Right kidney (tissue), 1 donor: ENCODE measurements at regions not wholly inside any gene's neighbourhood (a gene's known extent, or its start where the extent isn't known, plus 50 kb on each side); places are given as distances from the start of the nearest gene placed in this dataset.
"Not testable (repeated sequence)": the region's sequence is repeated elsewhere in the genome, so short reads cannot be mapped to it uniquely, and the experiment has no call there.

ENCODE experiments used
- DNase-seq: peaks from one replicate; pipeline ENCODE4 v3.0.0-alpha.2; 2016

GRCh38 chr2:62654876-62655359, 50.6 kb upstream of the EHBP1 start:
- DNase-seq = no peak

- no peak for DNase-seq
Observed at GRCh38 chr2:62654423-62654791, 51.1 kb upstream of the EHBP1 start.

- DNase-seq = no peak
Observed at GRCh38 chr2:62653582-62654422, 51.7 kb upstream of the EHBP1 start.

- not testable (repeated sequence) for DNase-seq
Observed at GRCh38 chr2:62649087-62649486, 56.4 kb upstream of the EHBP1 start.

DNA sequence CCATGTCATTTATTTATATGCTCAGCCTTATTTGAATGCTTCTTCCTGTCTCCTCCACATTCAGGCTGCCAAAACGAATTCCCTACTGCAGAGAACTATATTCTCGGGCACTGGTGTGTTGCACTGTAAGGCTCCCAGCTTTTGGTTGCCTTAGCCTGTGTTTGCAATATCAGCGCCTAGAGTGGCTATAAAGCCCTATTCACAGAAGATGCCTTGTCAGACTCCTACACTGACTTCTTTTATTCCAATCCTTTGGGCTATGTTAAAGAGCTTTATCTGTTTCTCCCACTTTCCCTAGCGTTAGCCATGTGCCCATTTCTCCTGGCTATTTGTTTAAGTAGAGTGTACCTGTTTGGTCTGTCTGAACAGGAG, 62.4 kb upstream of the EHBP1 start:
- no peak for DNase-seq

DNA sequence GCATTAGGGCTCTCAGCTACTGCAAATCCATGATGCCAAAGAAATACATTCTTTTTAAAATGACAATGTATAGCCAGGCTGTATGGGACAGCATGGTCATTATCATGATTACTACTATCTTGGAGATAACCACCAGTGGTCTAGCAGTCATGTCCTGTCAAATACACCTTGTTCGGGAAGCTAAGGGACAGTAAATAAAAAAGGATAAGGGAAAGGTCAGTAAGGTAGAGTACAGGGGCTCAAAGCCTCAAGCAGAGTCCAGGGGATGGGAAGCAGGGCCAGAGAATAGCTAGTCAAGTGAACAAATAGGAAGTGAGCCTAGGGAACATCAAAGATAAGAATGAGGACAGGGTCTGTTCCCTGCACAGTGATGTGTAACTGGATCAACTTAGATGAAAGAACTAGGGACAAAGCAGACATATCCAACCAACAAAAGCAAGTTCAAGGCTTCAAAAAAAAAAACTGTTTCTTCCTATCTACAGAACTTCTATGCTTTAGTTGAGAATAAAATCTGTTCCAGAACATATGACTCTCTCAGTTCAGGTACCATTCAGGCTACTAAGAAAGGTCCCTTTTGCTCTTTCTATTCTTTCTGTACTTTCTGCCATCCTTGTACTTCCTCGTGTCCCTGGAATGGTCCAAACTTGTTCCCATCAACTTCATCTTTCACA, 62.9 kb upstream of the EHBP1 start:
- no peak for DNase-seq

DNA sequence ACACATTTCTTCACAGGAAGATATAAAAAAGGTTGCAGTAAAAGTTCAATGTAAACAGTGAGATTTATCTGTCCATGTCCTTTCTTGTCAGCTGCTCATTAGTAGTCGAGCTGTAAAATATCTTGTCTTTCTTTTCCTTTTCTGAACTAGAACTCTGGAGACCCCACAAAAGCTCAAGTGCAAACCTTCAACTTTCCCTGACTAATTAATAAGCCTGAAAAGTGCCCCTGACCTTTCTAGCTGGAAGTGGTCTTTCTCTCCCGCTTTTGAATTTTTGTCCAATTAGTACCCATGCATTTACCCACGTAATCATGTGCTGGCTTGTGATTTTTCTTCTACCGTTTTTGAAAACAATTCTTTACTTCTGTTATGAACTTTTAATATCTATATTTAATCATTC, 63.6 kb upstream of the EHBP1 start:
- DNase-seq = no peak

- DNase-seq = no peak
Observed at GRCh38 chr2:62641410-62641843, 64.1 kb upstream of the EHBP1 start.

DNA sequence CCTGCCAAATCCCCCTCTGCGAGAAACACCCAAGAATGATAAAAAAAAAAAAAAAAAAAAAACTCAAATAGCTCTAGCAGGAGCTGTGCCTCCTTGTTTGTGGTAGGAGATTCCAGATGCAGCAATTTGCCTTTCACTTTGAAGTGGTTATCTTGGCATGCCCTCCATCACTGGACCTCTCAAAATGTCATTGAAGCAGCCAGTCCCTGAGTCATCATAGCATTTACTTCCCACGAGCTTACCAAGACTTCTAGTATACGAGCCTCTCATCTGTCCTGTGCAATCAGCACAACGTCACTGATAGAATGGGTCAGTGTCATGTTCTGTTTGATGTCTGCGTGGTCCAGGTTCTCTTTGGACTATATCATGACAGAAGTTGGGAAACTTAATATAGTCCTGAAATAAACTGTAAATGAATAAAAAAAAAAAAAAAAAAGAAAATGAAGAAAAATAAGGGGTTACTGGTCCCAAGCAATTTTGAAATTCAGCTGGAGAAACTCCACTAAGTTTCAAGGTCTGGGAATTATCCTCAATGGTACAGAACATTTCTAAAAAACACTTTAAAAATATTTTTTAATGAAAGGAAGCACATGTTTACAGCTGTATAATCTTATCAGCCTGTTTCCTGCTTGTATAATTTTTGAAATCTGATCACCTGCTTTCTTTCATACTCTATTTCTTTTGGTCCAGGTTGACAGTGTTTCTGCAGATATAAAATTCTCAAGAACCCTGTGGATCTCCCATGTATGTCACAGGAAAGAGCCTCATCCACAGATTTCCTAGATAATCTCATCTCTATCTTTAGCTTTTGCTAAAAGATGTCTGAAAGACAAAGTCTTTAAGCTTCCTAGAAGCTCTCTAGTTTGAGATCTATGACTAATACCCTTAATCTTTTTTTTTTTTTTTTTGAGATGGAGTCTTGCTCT, 74.1 kb upstream of the EHBP1 start:
- DNase-seq = no peak

DNA sequence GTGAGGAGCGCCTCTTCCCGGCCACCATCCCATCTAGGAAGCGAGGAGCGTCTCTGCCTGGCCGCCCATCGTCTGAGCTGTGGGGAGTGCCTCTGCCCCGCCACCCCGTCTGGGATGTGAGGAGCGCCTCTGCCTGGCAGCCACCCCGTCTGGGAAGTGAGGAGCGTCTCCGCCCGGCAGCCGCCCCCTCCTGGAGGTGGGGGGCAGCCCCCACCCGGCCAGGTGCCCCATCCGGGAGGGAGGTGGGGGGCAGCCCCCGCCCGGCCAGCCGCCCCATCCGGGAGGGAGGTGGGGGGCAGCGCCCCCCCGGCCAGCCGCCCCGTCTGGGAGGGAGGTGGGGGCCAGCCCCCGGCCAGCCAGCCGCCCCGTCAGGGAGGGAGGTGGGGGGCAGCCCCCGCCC, 75.3 kb upstream of the EHBP1 start:
- DNase-seq = not testable (repeated sequence)

GRCh38 chr2:62629310-62629709, 76.2 kb upstream of the EHBP1 start:
- not testable (repeated sequence) for DNase-seq

DNA sequence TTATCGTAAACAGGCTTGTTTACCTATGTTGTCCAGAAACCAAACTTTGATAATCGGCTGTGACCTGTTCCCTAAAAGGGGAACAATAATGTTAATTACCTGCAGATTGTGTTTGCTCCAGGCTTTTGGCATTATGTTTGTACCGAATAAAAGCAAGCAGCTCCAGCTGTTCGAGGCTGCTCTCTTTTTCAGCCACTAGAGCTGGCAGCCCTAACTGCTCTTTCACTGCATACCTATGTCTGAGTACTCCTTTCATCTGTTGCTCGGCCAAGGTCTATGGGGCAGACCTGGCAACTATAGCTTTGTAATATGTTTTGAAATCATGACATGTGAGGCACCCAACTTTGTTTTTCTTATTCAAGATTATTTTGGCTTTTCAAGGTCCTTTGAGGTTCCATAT, 77.8 kb upstream of the EHBP1 start:
- no peak for DNase-seq

DNA sequence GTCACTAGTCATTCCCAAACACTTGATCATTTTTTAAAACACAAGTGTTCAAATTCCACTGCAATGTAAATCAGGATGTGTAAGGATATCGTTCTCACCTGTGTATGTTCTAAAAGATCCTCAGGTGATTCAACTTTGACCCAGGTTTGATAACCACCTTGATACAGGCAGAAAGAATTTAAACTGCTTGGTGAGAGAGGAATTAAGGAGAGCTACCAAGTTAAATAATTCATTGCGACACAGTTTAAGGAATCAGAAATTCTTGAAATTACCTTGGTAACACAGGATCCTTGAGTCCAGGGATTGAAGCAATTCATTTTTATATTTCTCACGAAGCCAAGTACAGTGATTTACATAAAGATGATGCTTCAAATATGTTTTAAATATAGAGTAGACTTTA, 80.7 kb upstream of the EHBP1 start:
- DNase-seq = no peak

DNA sequence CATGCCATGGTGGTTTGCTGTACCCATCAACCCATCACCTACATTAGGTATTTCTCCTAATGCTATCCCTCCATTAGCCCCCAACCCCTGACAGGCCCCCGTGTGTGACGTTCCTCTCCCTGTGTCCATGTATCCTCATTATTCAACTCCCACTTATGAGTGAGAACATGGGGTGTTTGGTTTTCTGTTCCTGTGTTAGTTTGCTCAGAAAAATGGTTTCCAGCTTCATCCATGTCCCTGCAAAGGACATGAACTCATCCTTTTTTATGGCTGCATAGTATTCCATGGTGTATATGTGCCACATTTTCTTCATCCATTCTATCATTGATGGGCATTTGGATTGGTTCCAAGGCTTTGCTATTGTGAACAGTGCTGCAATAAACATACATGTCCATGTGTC, 89.0 kb upstream of the EHBP1 start:
- DNase-seq = not testable (repeated sequence)

DNA sequence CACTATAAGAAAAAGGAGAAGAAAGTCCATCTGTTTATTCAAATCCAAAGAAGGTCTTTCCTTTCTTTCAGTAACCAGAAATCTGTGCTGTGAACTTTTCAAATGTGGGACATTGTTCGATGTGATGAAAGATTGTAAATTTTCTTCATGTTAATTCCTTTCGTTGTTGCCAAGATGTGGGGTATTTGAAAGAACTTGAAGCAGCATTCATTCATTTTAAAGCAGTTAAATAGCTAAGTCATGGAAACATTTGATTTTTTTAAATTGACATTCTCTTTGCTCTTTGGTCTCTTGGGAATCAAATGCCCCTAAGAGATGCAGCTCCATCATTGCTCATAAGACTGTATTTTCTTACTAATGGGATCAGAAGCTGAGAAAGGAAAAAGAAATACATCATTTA, 93.7 kb upstream of the EHBP1 start:
- no peak for DNase-seq

GRCh38 chr2:62605471-62605870, 99.5 kb upstream of the TMEM17 start:
- not testable (repeated sequence) for DNase-seq

DNA sequence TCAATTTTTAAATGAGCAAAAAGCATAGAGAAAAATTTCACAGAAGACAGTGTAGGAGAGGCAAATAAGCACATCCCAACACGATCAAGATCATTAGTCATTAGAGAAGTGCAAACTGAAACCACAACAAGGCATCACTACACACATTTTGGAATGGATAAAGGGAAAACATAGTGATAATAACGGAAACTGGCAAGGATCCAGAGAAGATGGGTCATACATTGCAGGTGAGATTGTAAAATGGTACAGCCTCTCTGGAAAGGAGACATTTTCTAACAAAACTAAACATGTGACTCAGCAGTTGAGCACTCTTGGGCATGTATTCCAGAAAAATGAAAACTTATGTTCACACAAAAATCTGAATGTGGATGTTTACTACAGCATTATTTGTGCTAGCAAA, 98.3 kb upstream of the TMEM17 start:
- DNase-seq = no peak

DNA sequence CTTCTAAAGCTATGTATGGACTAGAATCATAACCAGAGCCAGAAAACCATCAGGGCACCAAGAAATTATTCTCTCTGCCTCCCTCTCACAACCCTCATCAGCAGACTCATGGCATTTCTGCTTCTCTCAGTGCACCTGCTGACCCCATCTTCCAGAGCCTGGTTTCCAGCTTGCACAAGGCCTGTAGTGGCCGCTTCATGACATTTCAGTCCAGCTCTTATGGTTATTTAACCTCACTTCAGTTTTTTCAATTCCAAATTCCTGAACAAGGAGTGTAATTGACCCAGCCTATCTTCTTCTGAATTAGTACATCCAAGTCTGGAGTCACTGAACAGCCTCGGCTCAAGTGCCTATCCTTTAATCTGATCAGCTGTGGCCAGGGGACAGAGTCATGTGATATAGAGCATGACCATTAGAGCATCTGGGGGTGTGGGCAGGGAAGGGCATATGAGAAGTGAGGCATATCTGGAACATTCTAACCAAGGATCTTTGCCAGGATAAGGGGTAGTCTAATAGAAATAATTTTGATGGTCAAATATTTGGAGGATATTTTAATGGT, 97.2 kb upstream of the TMEM17 start:
- no peak for DNase-seq

- not testable (repeated sequence) for DNase-seq
Observed at GRCh38 chr2:62599674-62600410, 93.8 kb upstream of the TMEM17 start.

DNA sequence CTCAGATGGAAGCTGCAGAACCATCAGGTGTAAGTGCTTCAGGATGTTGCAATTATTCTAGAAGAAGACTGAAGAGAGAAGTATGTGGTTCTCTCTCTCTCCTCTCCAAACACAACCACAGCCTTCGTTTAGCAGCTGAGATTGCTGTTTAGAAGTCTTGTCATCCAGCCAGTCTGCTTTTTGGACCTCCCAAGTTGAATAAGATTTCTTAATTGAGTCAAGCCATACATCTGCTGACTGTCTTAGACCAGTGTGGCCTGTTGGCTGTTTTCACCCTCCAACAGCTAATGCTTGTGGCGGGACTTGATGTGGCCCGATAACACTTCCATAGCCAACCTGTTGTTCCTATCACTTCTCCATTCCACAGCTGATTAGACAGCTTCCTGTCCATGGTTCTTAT, 91.3 kb upstream of the TMEM17 start:
- DNase-seq = no peak

DNA sequence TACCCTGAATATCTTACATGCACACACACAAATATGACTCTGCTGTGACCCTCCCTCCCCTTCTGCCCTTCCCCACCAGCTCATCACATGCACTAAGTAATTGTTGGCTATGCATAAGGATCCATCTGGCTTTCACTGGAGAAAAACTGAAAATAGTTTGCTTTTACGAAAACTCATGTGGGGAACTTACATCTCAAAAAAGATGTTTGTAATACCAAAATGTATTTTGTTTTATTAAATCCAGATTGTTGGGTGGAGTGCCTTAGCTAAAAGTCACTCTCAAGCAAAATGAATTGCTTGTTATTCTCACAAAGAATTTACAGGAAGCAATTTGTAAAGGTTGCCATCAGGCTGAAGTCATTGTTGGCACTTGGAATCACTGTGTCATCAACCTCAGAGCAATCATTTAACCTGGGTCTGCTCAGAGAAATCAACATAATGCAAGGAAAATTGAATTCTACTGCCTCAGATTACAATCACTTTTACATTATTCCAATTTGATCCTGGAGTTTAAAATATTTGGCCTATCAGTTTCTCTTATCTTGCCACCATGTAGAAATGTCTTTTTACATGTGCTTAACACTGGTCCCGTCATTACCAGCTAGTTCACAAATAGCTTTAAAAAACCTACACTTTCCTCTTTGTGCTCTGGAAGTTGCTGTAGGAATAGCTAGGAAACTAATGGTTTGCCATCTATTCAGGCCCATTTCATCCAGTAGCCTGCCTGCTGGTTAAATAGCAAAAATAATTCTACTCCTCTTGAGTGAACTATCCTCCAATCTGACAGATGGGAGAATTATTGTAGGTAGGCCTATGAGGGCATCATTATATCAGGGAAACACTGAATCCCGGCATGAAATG, 90.3 kb upstream of the TMEM17 start:
- no peak for DNase-seq
